H7 (cell line): ENCODE measurements at regions not wholly inside any gene's neighbourhood (a gene's known extent, or its start where the extent isn't known, plus 50 kb on each side); places are given as distances from the start of the nearest gene placed in this dataset.

Experiments
- DNase-seq: peaks from one replicate; pipeline ENCODE4 v3.0.0; 2012
- H3K27me3 ChIP-seq: 2 replicates; pipeline ENCODE4 v1.6.0; 2011; ENCODE audit warnings: mild to moderate bottlenecking, low read length; ENCODE audit not compliant: control insufficient read depth, insufficient read depth
- H3K36me3 ChIP-seq: replicated peaks from 2 replicates; pipeline ENCODE4 v1.5.1; 2011; ENCODE audit warnings: low read length; ENCODE audit not compliant: control insufficient read depth, insufficient read depth
- H3K4me3 ChIP-seq: 2 replicates; pipeline ENCODE4 v1.5.1; 2011; ENCODE audit warnings: low read depth, mild to moderate bottlenecking, control low read depth, low read length, moderate library complexity; ENCODE audit not compliant: insufficient read depth

DNA sequence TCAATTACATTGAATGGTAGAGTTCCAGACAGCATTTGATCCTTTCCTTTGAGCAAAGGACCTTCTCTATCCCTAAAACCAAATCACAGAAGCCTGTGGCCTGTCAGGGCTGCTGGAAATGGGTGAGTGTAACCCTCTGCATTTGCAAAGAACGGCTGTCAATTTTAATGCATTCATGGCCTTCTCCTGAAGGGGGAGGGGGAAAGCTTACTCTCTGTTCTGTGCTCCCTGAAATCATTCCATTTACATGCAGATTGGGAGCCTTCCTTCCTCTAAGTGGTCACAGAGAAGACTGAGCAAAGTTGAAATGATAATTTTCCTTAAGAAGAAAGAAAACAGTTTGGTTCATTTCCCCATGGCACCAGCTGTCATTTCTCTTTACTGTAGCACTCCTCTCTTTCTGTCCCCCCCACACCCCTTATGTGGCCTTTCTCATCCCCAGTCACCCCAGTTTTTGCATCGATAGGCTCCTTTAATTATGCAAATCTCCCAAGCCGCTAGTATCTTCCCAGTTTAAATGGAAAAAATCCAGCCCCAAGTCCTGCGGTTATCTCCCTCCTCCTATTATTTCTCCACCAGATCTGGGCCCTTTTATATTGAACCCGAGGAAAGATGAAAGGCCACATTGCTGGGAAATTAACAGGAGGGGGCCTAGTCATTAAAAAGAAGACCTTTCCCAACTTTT, 109.4 kb upstream of the KIRREL3 start:
- Histone ChIP-seq H3K27me3 (no peaks in the 10 kb centered on the region), H3K36me3 (no peaks in the 10 kb centered on the region), H3K4me3 (no peak overlapping the region)
- DNase-seq, result peak; percentile 37

DNA sequence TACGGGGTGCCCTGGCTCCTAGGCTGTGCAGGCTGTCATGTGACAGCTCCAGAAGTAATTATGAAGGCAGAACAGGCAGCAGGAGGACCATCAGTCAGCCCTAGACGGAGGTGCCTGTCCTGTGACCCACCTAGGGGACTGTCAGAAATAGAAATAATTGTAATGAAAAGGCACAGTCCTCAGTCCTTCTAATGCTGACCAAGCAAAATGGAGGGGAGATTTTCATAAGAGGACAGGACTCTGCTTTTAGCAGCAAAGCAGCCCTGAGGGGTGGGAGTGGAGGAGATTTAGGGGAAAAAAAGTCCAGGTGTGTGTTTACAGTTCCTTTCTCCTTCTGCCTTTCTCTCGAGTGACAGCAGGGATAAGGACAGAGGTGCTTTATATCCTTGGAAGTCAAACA, 108.3 kb upstream of the KIRREL3 start:
- no peak overlapping the region for H3K4me3 ChIP-seq
- no peak for DNase-seq
- no peaks in the 10 kb centered on the region for H3K27me3 ChIP-seq
- no peaks in the 10 kb centered on the region for H3K36me3 ChIP-seq

- Histone ChIP-seq H3K36me3 (no peaks in the 10 kb centered on the region), H3K27me3 (no peaks in the 10 kb centered on the region), H3K4me3 (no peak overlapping the region)
- no peak for DNase-seq
These were observed 106.4 kb upstream of the KIRREL3 start for GRCh38 chr11:127106938-127107337.

GRCh38 chr11:127105593-127106541, 105.3 kb upstream of the KIRREL3 start:
- no peak for DNase-seq
- Histone ChIP-seq H3K27me3 (no peaks in the 10 kb centered on the region), H3K36me3 (no peaks in the 10 kb centered on the region), H3K4me3 (no peak overlapping the region)

GRCh38 chr11:127103586-127104388, 103.2 kb upstream of the KIRREL3 start:
- Histone ChIP-seq H3K36me3 (no peaks in the 10 kb centered on the region), H3K4me3 (no peak overlapping the region), H3K27me3 (no peaks in the 10 kb centered on the region)
- DNase-seq, result no peak

DNA sequence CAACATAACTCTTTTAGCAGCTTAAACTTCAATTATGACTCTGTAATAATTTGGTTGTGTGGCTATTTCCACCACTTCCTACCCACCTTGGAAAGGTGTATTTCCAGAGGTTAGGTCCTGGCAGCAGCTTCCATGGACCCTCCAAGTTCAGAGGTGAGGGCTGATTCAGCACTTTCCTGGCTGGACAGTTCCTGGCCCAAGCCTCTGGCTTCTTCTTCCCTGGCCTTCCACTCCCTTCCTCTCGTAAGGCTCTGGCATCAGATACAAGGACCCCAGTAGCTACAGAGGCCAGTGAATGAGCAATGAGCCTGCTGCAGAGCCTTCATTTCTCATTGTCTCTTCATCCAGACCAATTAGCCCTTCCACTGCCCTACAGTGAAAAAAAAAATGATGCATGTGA, 98.1 kb upstream of the KIRREL3 start:
- Histone ChIP-seq H3K4me3 (no peak overlapping the region), H3K36me3 (no peaks in the 10 kb centered on the region), H3K27me3 (no peaks in the 10 kb centered on the region)
- DNase-seq, result no peak

GRCh38 chr11:127080735-127081134, 80.2 kb upstream of the KIRREL3 start:
- DNase-seq, result no peak
- H3K36me3 ChIP-seq, result no peaks in the 10 kb centered on the region
- no peaks in the 10 kb centered on the region for H3K27me3 ChIP-seq

GRCh38 chr11:127075758-127076157, 75.2 kb upstream of the KIRREL3 start:
- Histone ChIP-seq H3K36me3 (no peaks in the 10 kb centered on the region), H3K4me3 (no peak overlapping the region), H3K27me3 (no peaks in the 10 kb centered on the region)
- DNase-seq, result no peak

More at GRCh38 chr11:127080735-127081134, 80.2 kb upstream of the KIRREL3 start:
- H3K4me3 ChIP-seq, result no peak overlapping the region

DNA sequence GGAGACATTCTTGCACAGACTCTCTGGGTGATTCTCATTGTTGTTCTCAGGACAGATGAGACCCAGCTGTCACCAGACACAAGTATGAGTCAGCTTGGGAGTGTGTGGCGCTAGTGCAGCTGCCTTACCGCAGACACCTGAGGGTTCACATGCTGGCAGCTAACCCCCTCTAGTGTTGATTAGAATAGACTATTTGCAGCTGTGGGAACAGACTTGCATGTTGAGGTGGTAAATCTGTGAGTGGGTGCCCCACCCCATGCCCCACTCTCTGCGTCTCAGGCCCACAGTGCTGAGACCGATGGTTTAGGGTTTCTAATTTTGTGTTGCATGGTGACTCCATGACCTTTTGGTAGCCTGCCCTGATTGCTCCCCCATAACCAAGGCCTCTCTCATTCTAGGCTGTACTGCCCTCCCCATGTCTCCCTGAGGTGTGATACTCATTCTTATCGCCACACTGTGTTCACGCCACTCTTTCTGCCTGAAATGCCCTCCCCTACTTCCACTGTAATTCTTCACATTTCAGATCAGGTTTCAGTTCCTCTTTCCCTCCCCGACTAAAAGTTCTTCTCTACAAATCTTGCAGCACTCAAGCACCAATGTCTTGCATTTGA, 73.7 kb upstream of the KIRREL3 start:
- peak; percentile 52 for DNase-seq
- Histone ChIP-seq H3K4me3 (no peak overlapping the region), H3K36me3 (no peaks in the 10 kb centered on the region), H3K27me3 (no peaks in the 10 kb centered on the region)

GRCh38 chr11:127073621-127074020, 73.1 kb upstream of the KIRREL3 start:
- H3K4me3 ChIP-seq, result no peak overlapping the region
- H3K36me3 ChIP-seq, result no peaks in the 10 kb centered on the region
- no peaks in the 10 kb centered on the region for H3K27me3 ChIP-seq
- DNase-seq, result no peak

DNA sequence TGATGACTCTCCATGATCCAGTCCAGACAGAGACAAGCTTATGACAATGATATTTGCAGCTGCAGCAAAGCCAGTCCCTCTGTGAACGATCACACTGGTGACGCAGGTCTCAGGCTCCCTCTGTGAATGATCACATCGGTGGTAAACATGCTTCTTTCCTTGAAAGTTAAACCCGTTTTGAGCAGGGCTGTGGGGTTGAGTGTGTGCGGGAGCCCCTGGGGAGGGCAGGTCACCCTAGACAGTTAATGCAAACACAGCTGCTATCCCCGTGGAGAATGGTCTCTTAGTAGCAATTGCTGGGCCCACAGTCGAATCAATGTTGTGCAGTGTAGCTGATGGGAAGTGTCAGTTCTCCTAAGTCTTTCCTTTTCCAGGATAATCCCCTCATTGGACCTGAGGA, 71.0 kb upstream of the KIRREL3 start:
- Histone ChIP-seq H3K4me3 (no peak overlapping the region), H3K36me3 (no peaks in the 10 kb centered on the region), H3K27me3 (no peaks in the 10 kb centered on the region)
- no peak for DNase-seq

- Histone ChIP-seq H3K36me3 (no peaks in the 10 kb centered on the region), H3K4me3 (no peak overlapping the region), H3K27me3 (no peaks in the 10 kb centered on the region)
- DNase-seq, result no peak
These were observed 70.2 kb upstream of the KIRREL3 start for GRCh38 chr11:127070808-127071207.

- no peak overlapping the region for H3K4me3 ChIP-seq
- no peaks in the 10 kb centered on the region for H3K27me3 ChIP-seq
- no peak for DNase-seq
- no peaks in the 10 kb centered on the region for H3K36me3 ChIP-seq
These were observed 66.0 kb upstream of the KIRREL3 start for GRCh38 chr11:127066401-127067090.

GRCh38 chr11:127063241-127063640, 62.7 kb upstream of the KIRREL3 start:
- no peaks in the 10 kb centered on the region for H3K36me3 ChIP-seq
- H3K27me3 ChIP-seq, result no peaks in the 10 kb centered on the region
- H3K4me3 ChIP-seq, result no peak overlapping the region
- DNase-seq, result no peak
